Right lobe of liver (tissue), 4 donors: ENCODE measurements at regions not wholly inside any gene's neighbourhood (a gene's known extent, or its start where the extent isn't known, plus 50 kb on each side); places are given as distances from the start of the nearest gene placed in this dataset.

Source experiments
- CTCF ChIP-seq, 4 donors: fragments of 200-600 bp in 3 of 4; fragments of 450-650 bp in 1 of 4; IDR thresholded peaks; one replicate each; pipeline versions ENCODE4 v1.5.1 to v1.8.0; 2016 to 2022; ENCODE audit warnings: antibody characterized with exemption in 4 of 4, mild to moderate bottlenecking in 2 of 4
- POLR2A ChIP-seq: fragments of 450-650 bp; IDR thresholded peaks from one replicate; pipeline ENCODE4 v1.6.1; 2017; ENCODE audit warnings: antibody characterized with exemption, mild to moderate bottlenecking
- donor health status: DM: no; HTN: no; CAD: no.
- donor health status: DM: no; HTN: no; CAD: no.
- donor health status: DM: no; HTN: yes; CAD: no.

- TF ChIP-seq POLR2A (no peak), CTCF (IDR thresholded peaks at IDR 0.05) (no peak)
These were observed 123.6 kb upstream of the ANK3 start for GRCh38 chr10:60513281-60513680.
